Glomerular visceral epithelial cell (primary cell): ENCODE measurements at regions not wholly inside any gene's neighbourhood (a gene's known extent, or its start where the extent isn't known, plus 50 kb on each side); places are given as distances from the start of the nearest gene placed in this dataset.

ENCODE experiments used
- DNase-seq: peaks from one replicate; pipeline ENCODE4 v3.0.0-alpha.2; 2016; ENCODE audit errors: extremely low spot score

DNA sequence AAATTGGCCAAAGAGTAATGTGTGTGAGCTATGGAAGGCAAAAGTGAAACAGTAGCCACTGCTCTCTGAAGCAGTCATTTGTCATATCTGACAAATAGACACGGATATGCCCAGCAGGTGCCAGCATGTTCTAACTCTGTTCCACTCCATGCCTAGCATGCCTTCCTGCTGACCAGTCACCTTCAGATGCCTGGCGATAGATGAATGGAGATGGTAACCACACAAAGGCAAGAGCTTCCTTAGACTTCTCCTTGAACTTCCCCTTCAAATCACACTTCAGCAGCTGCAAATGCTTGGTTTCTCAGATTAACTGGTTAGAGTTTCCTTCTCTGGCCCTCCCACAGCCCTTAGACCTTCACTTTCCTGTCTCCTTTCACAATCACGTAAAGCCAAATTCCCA, 429.9 kb downstream of the DAD1 start:
- peak; percentile 79 for DNase-seq

- DNase-seq: no peak
Observed at GRCh38 chr14:22158560-22158959, 430.5 kb downstream of the DAD1 start.

DNA sequence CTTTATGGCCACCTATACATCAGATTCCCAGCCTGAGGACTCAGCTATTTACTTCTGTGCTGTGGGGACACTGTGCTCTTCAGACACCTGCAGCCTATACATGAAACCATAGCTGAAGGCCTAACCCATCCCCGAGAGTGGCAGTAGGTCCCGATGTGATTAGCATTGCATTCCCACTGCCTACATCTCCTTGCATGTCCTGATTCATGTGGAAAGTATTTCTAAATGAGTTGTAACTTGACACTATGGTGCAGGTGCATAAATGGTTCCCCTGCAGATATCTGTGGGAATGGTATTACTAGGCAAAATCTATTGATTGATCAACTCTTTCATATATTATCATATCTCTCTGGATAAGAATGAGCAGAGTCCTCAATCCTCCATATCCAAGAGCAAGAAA, 433.5 kb downstream of the DAD1 start:
- DNase-seq: no peak

- no peak for DNase-seq
Observed at GRCh38 chr14:22152903-22153302, 436.1 kb downstream of the DAD1 start.

DNA sequence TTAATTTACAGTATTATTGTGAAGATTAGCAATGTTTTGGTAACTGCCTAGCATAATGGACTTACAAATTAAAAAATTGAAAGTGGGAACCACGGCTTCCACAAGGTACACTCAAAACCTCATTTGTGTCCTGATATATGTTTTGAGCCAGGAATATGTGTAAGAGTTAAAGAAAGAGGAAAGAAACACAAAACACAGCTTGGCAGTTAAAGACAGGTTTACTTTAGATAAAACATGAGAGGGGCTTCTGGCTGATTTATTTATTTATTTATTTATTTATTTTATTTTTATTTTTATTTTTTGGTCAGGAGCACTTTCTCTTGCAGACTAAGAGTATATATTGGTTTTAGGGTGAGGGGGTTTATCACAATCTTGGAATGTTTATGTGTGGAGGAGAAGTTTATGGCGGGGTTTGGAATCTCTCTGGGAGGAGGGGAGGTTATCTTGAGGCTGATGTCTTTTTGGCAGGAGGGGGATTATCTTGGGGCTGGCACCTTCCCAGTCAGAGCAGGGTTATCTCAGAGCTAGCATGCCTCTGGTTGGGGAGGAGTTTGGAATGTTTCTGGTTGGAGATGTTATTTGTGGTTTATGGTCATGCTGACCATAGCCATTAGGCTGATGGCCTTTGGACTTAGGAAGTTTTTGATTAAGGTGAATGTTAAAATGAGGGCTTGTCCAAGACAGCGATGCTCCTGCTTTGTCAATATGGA, 436.7 kb downstream of the DAD1 start:
- DNase-seq: peak; percentile 16

- DNase-seq: no peak
Observed at GRCh38 chr14:22151121-22151520, 437.9 kb downstream of the DAD1 start.

- no peak for DNase-seq
Observed at GRCh38 chr14:22149058-22149457, 440.0 kb downstream of the DAD1 start.

DNA sequence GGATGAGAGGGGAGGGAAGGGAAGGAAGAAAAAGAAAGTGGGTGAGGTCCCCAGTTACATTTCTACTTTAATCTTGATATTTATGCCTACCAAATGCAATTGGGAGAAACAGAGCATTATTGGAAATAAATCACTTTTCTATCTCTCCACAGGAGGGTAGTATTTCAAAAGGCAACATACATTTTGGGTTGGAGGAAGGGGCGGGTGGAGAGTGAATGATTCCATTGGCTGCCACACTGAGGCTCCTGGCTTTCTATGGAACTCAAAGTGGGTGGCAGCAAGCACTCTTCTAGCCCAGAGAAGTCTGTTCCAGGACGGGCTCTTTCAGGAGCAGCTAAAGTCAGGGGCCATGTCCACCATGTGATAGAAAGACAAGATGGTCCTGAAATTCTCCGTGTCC, 441.3 kb downstream of the DAD1 start:
- no peak for DNase-seq

GRCh38 chr14:22143363-22143762, 445.7 kb downstream of the DAD1 start:
- no peak for DNase-seq

- DNase-seq: no peak
Observed at GRCh38 chr14:22140633-22141032, 448.4 kb downstream of the DAD1 start.

- DNase-seq: peak; percentile 16
Observed at GRCh38 chr14:22131749-22132476, 457.1 kb downstream of the DAD1 start.

GRCh38 chr14:22124073-22124613, 450.5 kb upstream of the OR4E1 start:
- DNase-seq: no peak

DNA sequence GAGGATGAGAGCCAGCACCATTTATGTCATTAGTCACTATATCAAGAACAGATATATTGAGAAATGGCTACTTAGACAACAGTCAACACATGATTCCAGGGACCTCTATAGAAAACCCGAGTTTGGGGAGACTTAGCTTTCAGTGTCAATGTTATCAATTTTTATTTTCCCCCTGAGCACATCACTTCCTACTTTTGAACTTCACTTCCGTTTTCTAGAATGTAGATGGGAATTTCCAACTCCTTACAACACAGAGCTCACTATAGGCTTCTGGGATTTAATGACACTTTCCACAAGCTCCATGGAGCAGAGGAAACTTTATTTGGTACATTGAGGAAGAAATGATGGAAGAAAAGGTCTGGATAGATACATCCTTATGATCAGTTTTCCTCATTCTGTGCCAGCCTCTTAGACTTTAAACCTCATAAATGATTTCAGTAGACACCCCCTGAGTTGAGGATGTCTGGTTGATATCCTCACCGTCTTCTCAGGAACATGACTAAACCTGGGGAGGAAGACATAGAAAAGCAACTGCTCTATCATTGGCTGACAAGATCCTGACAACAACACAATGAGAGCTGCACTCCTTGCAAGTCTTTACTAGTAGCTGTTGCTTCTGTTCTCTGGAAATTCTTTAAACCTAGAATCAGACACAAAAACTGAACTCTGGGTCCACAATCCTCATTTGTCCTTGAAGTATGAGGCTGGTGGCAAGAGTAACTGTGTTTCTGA, 449.4 kb upstream of the OR4E1 start:
- no peak for DNase-seq

DNA sequence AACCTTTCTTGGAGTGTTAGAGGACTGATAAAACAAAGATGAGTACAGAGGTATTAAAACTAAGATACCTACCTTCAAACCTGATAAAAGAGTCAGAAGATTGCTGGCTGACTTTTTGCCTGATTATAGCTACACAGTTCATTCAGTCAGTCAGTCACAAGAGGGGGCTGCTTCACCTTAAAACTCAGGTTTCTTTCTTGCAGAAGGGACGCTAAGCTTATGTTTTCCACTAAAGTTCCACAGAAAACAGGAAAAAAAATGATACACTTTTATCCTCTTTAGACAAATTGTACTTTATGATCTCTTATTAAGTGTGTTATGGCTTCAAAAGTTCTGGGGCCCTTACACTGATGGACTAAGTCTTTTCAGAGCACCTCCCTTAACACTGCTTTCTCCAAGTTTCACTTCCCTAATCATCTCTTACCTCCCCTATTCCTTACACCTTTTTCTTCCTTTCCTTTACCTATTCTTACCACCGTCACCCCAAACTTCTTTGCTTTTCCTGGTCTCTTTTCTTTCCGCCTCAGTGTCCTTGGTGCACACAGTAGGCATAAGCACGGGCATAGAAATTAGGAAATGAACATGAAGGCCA, 448.7 kb upstream of the OR4E1 start:
- DNase-seq: peak; percentile 21

DNA sequence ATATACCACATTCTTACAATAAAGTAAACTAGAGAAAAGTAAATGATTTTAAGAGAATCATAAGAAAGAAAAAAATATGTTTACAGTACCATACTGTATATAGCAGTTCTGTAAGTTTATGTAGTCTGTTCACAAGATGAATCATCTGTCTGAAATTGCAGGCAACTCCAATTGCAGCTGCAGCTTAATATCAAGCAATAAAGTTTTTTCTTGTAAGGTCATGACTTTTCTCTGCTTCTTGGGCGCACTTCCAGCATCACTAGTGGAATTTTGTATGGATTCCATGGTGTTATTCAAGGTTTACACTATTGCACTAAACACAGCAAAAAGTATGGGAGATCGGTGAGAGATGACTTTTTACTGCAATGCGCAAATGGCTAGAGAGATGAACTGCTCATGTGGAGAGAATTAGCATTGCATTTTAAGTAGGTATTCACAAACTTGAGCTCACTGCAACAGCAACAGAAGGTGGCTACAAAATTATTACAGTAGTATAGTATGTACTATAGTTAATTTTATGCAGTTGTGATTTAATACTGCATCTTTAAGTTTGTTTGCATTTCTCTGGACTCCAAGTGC, 445.4 kb upstream of the OR4E1 start:
- DNase-seq: no peak

DNA sequence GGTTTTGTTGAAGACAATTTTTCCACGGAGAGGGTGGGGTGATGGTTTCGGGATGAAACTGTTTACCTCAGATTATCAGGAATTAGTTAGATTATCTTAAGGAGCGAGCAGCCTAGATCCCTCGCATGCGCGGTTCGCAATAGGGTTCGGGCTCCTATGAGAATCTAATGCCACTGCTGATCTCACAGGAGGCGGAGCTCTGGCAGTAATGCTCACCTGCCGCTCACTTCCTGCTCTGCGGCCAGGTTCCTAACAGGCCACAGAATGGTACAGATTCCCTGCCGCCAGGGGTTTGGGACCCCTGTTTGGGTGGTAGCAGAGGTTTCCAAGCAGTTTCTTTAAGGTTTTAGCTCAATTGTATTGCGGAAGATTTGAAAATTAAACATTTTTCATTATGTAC, 439.8 kb upstream of the OR4E1 start:
- DNase-seq: no peak

DNA sequence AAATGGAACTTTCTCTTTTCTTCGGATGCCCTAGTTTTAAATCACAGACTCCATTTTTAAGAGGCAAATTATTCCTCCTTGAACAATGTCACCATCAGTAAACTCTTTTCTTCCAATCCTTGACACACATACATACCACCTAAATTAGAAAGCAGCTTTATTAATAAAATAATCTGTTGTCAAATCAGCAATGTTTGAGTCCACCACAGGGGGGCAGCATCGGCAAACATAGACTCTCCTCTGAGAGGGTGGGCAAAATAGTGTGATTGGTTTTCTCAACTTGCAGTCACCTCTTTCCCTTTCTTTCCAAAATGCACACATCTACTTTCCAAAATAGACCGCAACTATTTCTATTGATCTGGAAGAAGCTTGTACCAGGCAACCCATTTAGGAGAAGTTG, 438.4 kb upstream of the OR4E1 start:
- peak; percentile 21 for DNase-seq

DNA sequence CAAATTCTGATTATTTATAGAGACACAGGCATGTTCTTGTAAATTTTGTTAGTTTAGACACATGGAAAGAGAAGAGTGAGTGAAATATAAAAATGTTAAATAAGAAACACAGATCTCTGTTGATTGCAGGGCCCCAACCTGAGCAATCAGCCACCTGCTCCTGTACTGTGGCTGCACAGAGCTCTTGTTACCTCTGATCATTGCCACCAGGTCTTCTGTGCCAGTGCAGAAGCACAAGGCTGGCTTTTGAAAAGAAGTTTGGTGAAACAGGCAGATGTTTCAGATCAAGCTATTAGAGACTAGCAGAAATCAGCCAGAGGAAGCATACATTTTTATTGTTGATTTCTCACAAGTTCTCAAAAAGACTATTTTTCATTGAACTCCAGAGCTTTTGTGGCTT, 434.1 kb upstream of the OR4E1 start:
- DNase-seq: no peak

DNA sequence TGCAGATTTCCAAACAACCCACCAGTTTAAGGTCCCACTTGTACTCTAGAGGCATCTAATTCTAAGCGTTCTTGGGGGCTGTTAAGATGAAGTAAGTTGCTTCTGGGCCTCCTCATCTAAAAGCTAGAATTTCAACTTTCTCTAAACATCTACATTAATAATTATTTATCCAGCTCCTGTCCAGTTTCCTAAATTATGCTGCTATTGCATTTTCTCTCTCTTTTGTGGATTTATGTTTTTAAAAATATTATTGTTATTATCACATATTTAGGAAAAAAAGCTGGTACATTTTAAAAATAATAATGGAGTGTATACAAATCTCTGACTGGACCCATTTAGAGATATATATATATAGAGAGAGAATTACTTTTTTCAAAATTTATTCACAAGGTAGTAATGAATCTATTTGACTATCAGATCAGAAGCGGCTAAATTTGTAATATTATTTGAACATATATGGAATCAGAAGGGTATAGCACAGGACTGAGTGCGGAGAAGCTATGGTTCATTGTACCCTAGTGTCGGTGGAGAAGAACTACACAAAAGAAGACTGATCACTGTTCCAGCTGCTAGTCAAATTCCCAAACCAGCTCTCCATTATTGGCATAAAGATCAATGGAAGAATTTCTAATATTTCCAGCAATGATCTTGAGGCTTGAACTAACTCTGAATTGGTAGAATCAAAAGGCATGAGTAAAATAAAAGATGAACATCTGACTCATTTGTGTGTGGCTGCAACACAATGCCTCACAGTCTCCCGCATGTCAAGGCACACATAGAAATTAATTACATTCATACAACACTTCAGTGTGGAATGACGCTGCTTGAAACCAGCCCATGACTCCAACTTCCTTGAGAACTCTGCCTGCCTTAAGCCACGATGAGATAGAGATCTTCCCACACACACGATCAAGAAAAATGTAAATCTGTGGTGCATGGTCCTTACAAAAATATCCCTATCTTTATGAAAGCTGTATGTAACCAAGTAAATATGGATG, 433.4 kb upstream of the OR4E1 start:
- no peak for DNase-seq

DNA sequence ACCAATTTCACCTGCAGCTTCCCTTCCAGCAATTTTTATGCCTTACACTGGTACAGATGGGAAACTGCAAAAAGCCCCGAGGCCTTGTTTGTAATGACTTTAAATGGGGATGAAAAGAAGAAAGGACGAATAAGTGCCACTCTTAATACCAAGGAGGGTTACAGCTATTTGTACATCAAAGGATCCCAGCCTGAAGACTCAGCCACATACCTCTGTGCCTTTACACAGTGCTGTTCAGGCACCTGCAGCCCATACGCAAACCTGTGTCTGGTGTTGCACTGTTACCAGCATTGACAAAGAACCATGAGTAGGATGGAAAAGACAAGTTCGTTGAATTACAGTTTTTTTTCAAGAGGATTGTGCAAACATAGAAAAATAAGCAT, 432.0 kb upstream of the OR4E1 start:
- DNase-seq: no peak
